ENCODE measurements at regions not wholly inside any gene's neighbourhood (a gene's known extent, or its start where the extent isn't known, plus 50 kb on each side); places are given as distances from the start of the nearest gene placed in this dataset.
"Not testable (repeated sequence)": the region's sequence is repeated elsewhere in the genome, so short reads cannot be mapped to it uniquely, and the experiment has no call there.

DNA sequence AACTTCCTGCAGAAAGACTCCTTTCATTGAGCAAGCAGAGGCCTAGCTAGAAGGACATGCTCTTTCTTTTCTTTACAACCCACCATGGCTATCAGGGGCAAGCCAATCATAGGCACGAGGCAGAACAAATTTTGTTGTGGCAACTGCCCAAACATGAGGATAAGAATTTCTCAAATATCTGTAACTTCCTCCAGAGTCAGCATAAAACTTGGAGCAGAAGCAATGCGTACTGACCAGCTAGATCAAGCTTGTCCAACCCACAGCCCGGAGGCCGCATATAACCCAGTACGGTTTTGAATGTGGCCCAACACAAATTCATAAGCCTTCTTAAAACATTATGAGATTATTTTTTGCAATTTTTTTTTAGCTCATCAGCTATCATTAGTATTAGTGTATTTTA, 87.0 kb upstream of the SOX21 start:
- no peak overlapping the region for H2AFZ ChIP-seq (ENCODE audit: low read depth, low read length)
- H3K4me1 ChIP-seq (ENCODE audit: insufficient read depth, low read length) = no peaks in the 10 kb centered on the region
- DNase-seq (no peak), ATAC-seq (ENCODE audit: insufficient read depth, low read depth) (no peak)
- no peak overlapping the region for H3K4me3 ChIP-seq (ENCODE audit: low read depth in 1 of 2, low read length in 2 of 2)
- no peak overlapping the region for H3K9ac ChIP-seq (ENCODE audit: low read depth, low read length)
- H4K20me1 ChIP-seq (ENCODE audit: insufficient read depth, low read length) = no peaks in the 10 kb centered on the region
- H3K79me2 ChIP-seq (ENCODE audit: insufficient read depth, low read length) = no peaks in the 10 kb centered on the region
- no peak overlapping the region for H3K27ac ChIP-seq (ENCODE audit: low read length)
- no peak for TF ChIP-seq EZH2 (IDR thresholded peaks at IDR 0.05; ENCODE audit: borderline replicate concordance, low read depth, low read length, severe bottlenecking)
- TF ChIP-seq, protein P1, sequence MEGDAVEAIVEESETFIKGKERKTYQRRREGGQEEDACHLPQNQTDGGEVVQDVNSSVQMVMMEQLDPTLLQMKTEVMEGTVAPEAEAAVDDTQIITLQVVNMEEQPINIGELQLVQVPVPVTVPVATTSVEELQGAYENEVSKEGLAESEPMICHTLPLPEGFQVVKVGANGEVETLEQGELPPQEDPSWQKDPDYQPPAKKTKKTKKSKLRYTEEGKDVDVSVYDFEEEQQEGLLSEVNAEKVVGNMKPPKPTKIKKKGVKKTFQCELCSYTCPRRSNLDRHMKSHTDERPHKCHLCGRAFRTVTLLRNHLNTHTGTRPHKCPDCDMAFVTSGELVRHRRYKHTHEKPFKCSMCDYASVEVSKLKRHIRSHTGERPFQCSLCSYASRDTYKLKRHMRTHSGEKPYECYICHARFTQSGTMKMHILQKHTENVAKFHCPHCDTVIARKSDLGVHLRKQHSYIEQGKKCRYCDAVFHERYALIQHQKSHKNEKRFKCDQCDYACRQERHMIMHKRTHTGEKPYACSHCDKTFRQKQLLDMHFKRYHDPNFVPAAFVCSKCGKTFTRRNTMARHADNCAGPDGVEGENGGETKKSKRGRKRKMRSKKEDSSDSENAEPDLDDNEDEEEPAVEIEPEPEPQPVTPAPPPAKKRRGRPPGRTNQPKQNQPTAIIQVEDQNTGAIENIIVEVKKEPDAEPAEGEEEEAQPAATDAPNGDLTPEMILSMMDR (IDR thresholded peaks at IDR 0.05; ENCODE audit: borderline replicate concordance, extremely low read depth, low read length, poor library complexity, severe bottlenecking) = no peak
- H3K27me3 ChIP-seq (ENCODE audit: insufficient read depth, low read length, poor library complexity) = no peaks in the 10 kb centered on the region
- no peak overlapping the region for H3K4me2 ChIP-seq (ENCODE audit: insufficient read depth, low read length)
- no peaks in the 10 kb centered on the region for H3K9me3 ChIP-seq (ENCODE audit: insufficient read depth, low read length, severe bottlenecking)
- H3K36me3 ChIP-seq (ENCODE audit: insufficient read depth, low read length) = no peaks in the 10 kb centered on the region

DNA sequence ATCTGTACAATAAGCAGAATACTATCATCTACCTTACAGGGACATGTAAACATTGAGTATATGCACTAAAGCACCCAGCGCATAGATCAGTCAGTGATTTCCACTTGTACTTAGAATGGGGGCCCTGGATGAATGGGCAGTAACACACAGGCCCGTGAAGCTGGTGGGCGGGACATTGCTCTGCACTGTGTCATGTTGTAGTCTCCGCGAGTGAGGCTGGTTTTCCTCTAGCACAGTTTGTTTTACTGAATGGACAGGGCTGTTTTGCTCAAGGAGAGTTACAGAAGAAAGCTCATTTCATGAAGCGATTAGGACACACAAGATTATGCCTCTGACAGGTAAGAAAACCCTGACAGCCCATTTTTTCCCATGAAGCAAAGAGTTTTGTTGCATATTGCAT, 86.4 kb upstream of the SOX21 start:
- Histone ChIP-seq H3K79me2 (ENCODE audit: insufficient read depth, low read length) (no peaks in the 10 kb centered on the region), H4K20me1 (ENCODE audit: insufficient read depth, low read length) (no peaks in the 10 kb centered on the region), H3K27me3 (ENCODE audit: insufficient read depth, low read length, poor library complexity) (no peaks in the 10 kb centered on the region), H3K9ac (ENCODE audit: low read depth, low read length) (no peak overlapping the region), H3K4me3 (ENCODE audit: low read depth in 1 of 2, low read length in 2 of 2) (no peak overlapping the region), H3K36me3 (ENCODE audit: insufficient read depth, low read length) (no peaks in the 10 kb centered on the region), H3K4me2 (ENCODE audit: insufficient read depth, low read length) (no peak overlapping the region), H3K9me3 (ENCODE audit: insufficient read depth, low read length, severe bottlenecking) (no peaks in the 10 kb centered on the region), H3K4me1 (ENCODE audit: insufficient read depth, low read length) (no peaks in the 10 kb centered on the region), H2AFZ (ENCODE audit: low read depth, low read length) (no peak overlapping the region), H3K27ac (ENCODE audit: low read length) (no peak overlapping the region)
- no peak for DNase-seq
- no peak for ATAC-seq (ENCODE audit: insufficient read depth, low read depth)
- TF ChIP-seq, protein P1 (IDR thresholded peaks at IDR 0.05; ENCODE audit: borderline replicate concordance, extremely low read depth, low read length, poor library complexity, severe bottlenecking) = no peak
- TF ChIP-seq EZH2 (IDR thresholded peaks at IDR 0.05; ENCODE audit: borderline replicate concordance, low read depth, low read length, severe bottlenecking) = no peak

DNA sequence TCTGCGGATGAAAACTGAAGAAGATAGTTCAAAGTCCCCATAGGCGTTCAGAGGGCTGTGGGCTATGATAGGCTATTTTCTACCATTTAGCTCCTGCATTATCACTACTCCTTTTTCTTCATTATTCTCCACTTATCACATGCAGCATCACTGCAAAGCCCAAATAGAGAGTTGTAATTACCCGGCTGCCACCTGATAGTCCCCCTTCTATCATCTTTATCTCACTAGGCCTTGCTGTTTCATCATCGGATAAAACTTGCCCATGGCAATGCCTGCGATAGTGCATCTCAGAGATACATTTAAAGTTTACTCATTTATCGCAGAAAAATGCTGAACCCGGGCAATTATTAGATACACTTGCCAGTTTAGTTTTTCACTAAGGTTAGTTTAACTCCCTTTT, 82.9 kb upstream of the SOX21 start:
- Histone ChIP-seq H4K20me1 (ENCODE audit: insufficient read depth, low read length) (no peaks in the 10 kb centered on the region), H3K27ac (ENCODE audit: low read length) (no peak overlapping the region), H3K4me1 (ENCODE audit: insufficient read depth, low read length) (no peaks in the 10 kb centered on the region), H3K9me3 (ENCODE audit: insufficient read depth, low read length, severe bottlenecking) (no peaks in the 10 kb centered on the region), H2AFZ (ENCODE audit: low read depth, low read length) (no peak overlapping the region), H3K36me3 (ENCODE audit: insufficient read depth, low read length) (no peaks in the 10 kb centered on the region), H3K9ac (ENCODE audit: low read depth, low read length) (no peak overlapping the region), H3K4me3 (ENCODE audit: low read depth in 1 of 2, low read length in 2 of 2) (no peak overlapping the region), H3K79me2 (ENCODE audit: insufficient read depth, low read length) (no peaks in the 10 kb centered on the region), H3K4me2 (ENCODE audit: insufficient read depth, low read length) (no peak overlapping the region), H3K27me3 (ENCODE audit: insufficient read depth, low read length, poor library complexity) (no peaks in the 10 kb centered on the region)
- DNase-seq (no peak), ATAC-seq (ENCODE audit: insufficient read depth, low read depth) (no peak)
- TF ChIP-seq, protein P1 (IDR thresholded peaks at IDR 0.05; ENCODE audit: borderline replicate concordance, extremely low read depth, low read length, poor library complexity, severe bottlenecking) = no peak
- TF ChIP-seq EZH2 (IDR thresholded peaks at IDR 0.05; ENCODE audit: borderline replicate concordance, low read depth, low read length, severe bottlenecking) = no peak

DNA sequence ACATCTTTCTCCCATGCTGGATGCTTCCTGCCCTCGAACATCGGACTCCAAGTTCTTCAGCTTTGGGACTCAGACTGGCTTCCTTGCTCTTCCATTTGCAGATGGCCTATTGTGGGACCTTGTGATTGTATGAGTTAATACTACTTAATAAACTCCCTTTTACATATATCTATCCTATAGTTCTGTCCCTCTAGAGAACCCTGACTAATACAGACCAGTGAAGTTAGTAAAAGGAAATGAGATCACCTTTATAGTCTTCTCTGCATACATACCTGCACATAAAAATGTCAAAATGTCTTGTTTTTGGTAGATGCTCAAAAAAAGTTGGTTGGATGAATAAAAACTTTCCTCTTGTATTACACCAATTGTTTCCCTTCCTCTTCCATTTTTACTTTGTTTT, 73.9 kb upstream of the SOX21 start:
- H3K9ac ChIP-seq (ENCODE audit: low read depth, low read length); H3K79me2 ChIP-seq (ENCODE audit: insufficient read depth, low read length); H2AFZ ChIP-seq (ENCODE audit: low read depth, low read length); ATAC-seq (ENCODE audit: insufficient read depth, low read depth); H3K4me1 ChIP-seq (ENCODE audit: insufficient read depth, low read length); H3K27me3 ChIP-seq (ENCODE audit: insufficient read depth, low read length, poor library complexity); H3K27ac ChIP-seq (ENCODE audit: low read length); H3K9me3 ChIP-seq (ENCODE audit: insufficient read depth, low read length, severe bottlenecking); DNase-seq; H4K20me1 ChIP-seq (ENCODE audit: insufficient read depth, low read length); H3K36me3 ChIP-seq (ENCODE audit: insufficient read depth, low read length); H3K4me2 ChIP-seq (ENCODE audit: insufficient read depth, low read length); H3K4me3 ChIP-seq (ENCODE audit: low read depth in 1 of 2, low read length in 2 of 2): not testable (repeated sequence)

Data from DND-41 (cell line).